HepG2 (cell line): ENCODE measurements at regions not wholly inside any gene's neighbourhood (a gene's known extent, or its start where the extent isn't known, plus 50 kb on each side); places are given as distances from the start of the nearest gene placed in this dataset.

ENCODE experiments used
- CEBPB ChIP-seq: IDR thresholded peaks from 2 replicates; pipeline ENCODE4 v1.6.1; 2011; ENCODE audit warnings: low read depth, low read length, improper control_type of control experiment, borderline replicate concordance
- FOXK1 ChIP-seq: sonication (generic); formaldehyde crosslinking; IDR thresholded peaks from 2 replicates; pipeline ENCODE4 v1.4.0; 2020; ENCODE audit warnings: low read depth, missing genetic modification reagents, borderline replicate concordance
- KDM1A ChIP-seq: IDR thresholded peaks from 2 replicates; pipeline ENCODE4 v1.6.1; 2016; ENCODE audit warnings: missing compliant biosample characterization
- ZNF207 ChIP-seq: fragments of 450-650 bp; IDR thresholded peaks from 2 replicates; pipeline ENCODE4 v1.6.1; 2016; ENCODE audit warnings: antibody characterized with exemption, borderline replicate concordance
- ZNF33B ChIP-seq: sonication (generic); formaldehyde crosslinking; IDR thresholded peaks from 2 replicates; pipeline ENCODE4 v1.5.1; 2020; ENCODE audit warnings: mild to moderate bottlenecking, missing genetic modification reagents

- no peak for TF ChIP-seq ZNF33B (CRISPR knock-in tag)
- no peak for TF ChIP-seq ZNF207
- TF ChIP-seq FOXK1 (CRISPR knock-in tag): no peak
- TF ChIP-seq KDM1A (CRISPR knock-in tag): no peak
- 0 out of 2 replicates have a peak, but pooled peaks have one; percentile 13 for TF ChIP-seq CEBPB
These were observed 87.1 kb upstream of the FAM174A start for GRCh38 chr5:100448111-100448528.
